Type B pancreatic cell (in vitro differentiated cells): ENCODE measurements at regions not wholly inside any gene's neighbourhood (a gene's known extent, or its start where the extent isn't known, plus 50 kb on each side); places are given as distances from the start of the nearest gene placed in this dataset.

Experiments
- DNase-seq: peaks from one replicate; pipeline ENCODE4 v3.0.0; 2021; ENCODE audit warnings: mixed read lengths; ENCODE audit not compliant: unreplicated experiment; ENCODE audit errors: extremely low spot score
- H3K27ac Mint-ChIP-seq: 2 replicates; pipeline ENCODE4 v1.8.0; 2021; ENCODE audit warnings: mild to moderate bottlenecking, mixed read lengths
- H3K27me3 Mint-ChIP-seq: 2 replicates; pipeline ENCODE4 v1.8.0; 2021; ENCODE audit warnings: mixed read lengths
- H3K36me3 Mint-ChIP-seq: 2 replicates; pipeline ENCODE4 v1.8.0; 2021; ENCODE audit warnings: mixed read lengths
- H3K4me1 Mint-ChIP-seq: one replicate; pipeline ENCODE4 v1.8.0; 2021; ENCODE audit warnings: mixed read lengths; ENCODE audit not compliant: unreplicated experiment
- H3K4me3 Mint-ChIP-seq: 2 replicates; pipeline ENCODE4 v1.8.0; 2021; ENCODE audit warnings: mild to moderate bottlenecking, mixed read lengths
- H3K9me3 Mint-ChIP-seq: 2 replicates; pipeline ENCODE4 v1.8.0; 2021; ENCODE audit warnings: mixed read lengths
- TF ChIP-seq, protein P1 (sequence below): fragments of 200-600 bp; sonication (generic); conservative IDR thresholded peaks from 2 replicates; pipeline ENCODE4 v1.5.0; 2021; ENCODE audit warnings: antibody characterized with exemption, mild to moderate bottlenecking

DNA sequence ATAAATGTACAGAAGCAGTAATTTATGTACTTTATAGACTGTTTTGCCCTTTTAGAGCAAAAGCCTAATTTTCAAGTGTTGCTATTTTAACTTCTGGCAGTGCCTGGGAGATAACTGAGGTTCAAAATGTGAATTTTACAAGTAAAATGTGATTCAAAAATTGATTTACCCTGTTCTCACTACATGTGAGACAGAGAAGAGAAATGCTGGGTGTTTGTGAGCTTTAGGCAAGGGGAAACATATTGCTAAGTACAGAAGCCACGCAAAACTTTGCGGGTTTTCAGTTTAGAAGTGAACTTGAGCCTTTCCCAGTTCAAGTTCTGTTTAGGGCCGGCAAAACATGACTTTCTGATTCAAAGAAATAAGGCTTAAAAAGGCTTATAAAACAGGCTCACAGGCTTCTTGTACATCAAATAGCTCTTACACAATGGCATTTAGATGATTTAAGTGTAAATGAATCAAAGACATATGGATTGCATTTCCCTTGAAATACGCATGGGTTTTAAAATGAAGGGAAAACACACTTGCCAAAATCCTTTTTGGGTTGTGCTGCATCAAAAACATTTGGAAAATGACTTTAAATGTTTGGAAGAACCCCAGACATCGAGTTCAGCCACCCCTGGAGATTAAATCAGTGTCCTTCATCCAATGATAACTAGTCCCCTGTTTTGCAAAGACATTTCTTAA lies 370.8 kb upstream of the MEF2C start:
- H3K9me3 Mint-ChIP-seq = no peaks in the 10 kb centered on the region
- H3K4me1 Mint-ChIP-seq = peaks cover 6% of the 10 kb centered on the region
- H3K27me3 Mint-ChIP-seq = no peaks in the 10 kb centered on the region
- DNase-seq = no peak
- TF ChIP-seq, protein P1, sequence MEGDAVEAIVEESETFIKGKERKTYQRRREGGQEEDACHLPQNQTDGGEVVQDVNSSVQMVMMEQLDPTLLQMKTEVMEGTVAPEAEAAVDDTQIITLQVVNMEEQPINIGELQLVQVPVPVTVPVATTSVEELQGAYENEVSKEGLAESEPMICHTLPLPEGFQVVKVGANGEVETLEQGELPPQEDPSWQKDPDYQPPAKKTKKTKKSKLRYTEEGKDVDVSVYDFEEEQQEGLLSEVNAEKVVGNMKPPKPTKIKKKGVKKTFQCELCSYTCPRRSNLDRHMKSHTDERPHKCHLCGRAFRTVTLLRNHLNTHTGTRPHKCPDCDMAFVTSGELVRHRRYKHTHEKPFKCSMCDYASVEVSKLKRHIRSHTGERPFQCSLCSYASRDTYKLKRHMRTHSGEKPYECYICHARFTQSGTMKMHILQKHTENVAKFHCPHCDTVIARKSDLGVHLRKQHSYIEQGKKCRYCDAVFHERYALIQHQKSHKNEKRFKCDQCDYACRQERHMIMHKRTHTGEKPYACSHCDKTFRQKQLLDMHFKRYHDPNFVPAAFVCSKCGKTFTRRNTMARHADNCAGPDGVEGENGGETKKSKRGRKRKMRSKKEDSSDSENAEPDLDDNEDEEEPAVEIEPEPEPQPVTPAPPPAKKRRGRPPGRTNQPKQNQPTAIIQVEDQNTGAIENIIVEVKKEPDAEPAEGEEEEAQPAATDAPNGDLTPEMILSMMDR = no peak
- no peaks in the 10 kb centered on the region for H3K36me3 Mint-ChIP-seq
- no peak overlapping the region for H3K27ac Mint-ChIP-seq
- H3K4me3 Mint-ChIP-seq = no peak overlapping the region

DNA sequence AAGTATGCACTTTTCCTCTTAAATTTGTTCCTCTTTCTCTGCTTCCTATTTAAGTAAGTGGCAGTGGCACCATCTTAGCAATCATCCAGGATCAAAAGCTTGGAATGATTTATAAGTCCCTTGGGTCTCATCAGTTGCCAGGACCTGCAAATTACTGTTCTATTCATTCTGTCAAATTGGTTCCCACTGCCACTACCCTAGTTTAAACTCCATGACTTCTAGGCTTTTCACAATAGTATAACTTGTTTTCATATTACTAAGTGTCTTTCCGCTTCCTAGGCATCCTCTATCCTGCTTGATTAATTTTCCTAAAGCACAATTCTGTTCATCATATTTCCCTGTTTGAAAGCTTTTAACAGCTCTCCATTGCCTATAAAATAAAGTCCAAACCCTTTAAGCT lies 363.9 kb upstream of the MEF2C start:
- DNase-seq = no peak
- H3K4me1 Mint-ChIP-seq = peaks cover 3% of the 10 kb centered on the region
- no peaks in the 10 kb centered on the region for H3K9me3 Mint-ChIP-seq
- H3K27me3 Mint-ChIP-seq = no peaks in the 10 kb centered on the region
- H3K4me3 Mint-ChIP-seq = no peak overlapping the region
- TF ChIP-seq, protein P1 = no peak
- no peaks in the 10 kb centered on the region for H3K36me3 Mint-ChIP-seq
- no peak overlapping the region for H3K27ac Mint-ChIP-seq

DNA sequence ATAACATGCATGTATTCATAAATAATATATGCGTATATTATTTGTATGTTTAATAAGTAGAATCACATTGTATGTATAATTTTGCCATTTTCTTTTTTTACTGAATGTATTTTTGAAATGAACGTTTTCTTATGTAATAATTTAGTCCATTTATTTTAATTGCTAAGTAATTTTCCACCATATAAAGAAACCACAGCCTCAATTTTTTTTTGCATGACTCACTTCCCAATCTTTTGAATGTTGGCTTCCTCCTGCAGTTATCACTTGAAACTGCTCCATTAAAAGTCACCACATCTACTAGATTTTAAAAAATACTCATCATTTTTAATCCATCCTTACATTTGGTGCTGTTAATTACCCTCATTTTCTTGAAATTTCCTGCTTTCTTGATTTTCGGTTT lies 363.3 kb upstream of the MEF2C start:
- Mint-ChIP-seq H3K9me3 (no peaks in the 10 kb centered on the region), H3K4me1 (no peaks in the 10 kb centered on the region)

DNA sequence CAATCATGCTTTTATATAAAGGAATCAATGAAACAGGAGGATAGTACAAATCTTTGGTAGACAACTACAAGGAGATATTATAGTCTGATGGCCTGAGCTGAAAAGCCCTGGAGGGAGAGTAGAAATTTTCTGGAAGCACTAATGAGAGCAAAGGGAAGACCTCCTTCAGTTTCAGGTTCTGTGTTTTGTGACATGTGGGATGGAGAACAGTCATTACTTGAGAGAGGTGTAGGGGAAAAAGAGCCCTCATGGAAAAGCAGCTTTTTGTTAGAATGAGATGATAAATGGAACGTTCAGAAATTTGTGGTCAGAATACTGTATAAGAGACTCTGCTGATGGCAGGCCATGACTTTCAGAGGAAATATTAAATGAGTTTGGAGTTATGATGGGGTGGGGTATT lies 360.6 kb upstream of the MEF2C start:
- Mint-ChIP-seq H3K36me3 (no peaks in the 10 kb centered on the region), H3K27ac (no peak overlapping the region), H3K4me1 (no peaks in the 10 kb centered on the region), H3K4me3 (no peak overlapping the region), H3K27me3 (no peaks in the 10 kb centered on the region), H3K9me3 (no peaks in the 10 kb centered on the region)
- DNase-seq = no peak
- TF ChIP-seq, protein P1 = no peak

More for the DNA sequence above, 363.3 kb upstream of the MEF2C start:
- no peak for DNase-seq
- H3K27me3 Mint-ChIP-seq = no peaks in the 10 kb centered on the region
- no peak overlapping the region for H3K4me3 Mint-ChIP-seq
- no peak overlapping the region for H3K27ac Mint-ChIP-seq
- TF ChIP-seq, protein P1 = no peak
- no peaks in the 10 kb centered on the region for H3K36me3 Mint-ChIP-seq

DNA sequence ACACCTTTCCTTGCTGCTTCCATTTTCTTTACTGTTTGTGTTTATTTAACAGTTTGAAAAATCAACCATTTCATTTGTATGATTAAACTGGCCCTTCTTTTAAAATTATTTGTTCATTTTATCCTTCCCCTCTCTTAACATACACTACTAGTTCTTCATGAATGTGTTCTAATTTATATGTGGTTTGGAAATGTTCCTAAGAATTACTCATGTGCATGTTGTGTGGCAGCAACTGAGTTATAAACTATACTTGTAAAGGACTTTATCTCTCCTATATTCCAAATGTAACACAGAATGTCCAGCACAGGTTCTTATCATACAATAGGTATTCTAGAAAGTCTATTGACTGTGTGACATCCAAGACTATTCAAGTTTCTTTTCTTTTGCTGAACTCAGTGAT lies 358.2 kb upstream of the MEF2C start:
- TF ChIP-seq, protein P1 = no peak
- H3K36me3 Mint-ChIP-seq = no peaks in the 10 kb centered on the region
- no peaks in the 10 kb centered on the region for H3K4me1 Mint-ChIP-seq
- no peak overlapping the region for H3K27ac Mint-ChIP-seq
- DNase-seq = no peak
- no peaks in the 10 kb centered on the region for H3K27me3 Mint-ChIP-seq
- no peak overlapping the region for H3K4me3 Mint-ChIP-seq
- no peaks in the 10 kb centered on the region for H3K9me3 Mint-ChIP-seq
